ENCODE measurements at regions not wholly inside any gene's neighbourhood (a gene's known extent, or its start where the extent isn't known, plus 50 kb on each side); places are given as distances from the start of the nearest gene placed in this dataset.
"Not testable (repeated sequence)": the region's sequence is repeated elsewhere in the genome, so short reads cannot be mapped to it uniquely, and the experiment has no call there.

GRCh38 chr10:11684717-11685645 is 57.2 kb upstream of the ECHDC3 start:
- H3K9me3 Mint-ChIP-seq: no peaks in the 10 kb centered on the region
- Histone ChIP-seq H3K4me1 (ENCODE audit: control insufficient read depth, insufficient read depth, low read length) (peaks cover 5% of the 10 kb centered on the region), H3K9ac (ENCODE audit: extremely low read depth, low read length, poor library complexity, severe bottlenecking) (no peak overlapping the region), H3K36me3 (ENCODE audit: control insufficient read depth, insufficient read depth, low read length) (no peaks in the 10 kb centered on the region), H3K27ac (ENCODE audit: low read depth, low read length) (no peak overlapping the region), H3K27me3 (ENCODE audit: control insufficient read depth, insufficient read depth, low read length, poor library complexity, severe bottlenecking) (peaks cover 5% of the 10 kb centered on the region), H3K4me3 (ENCODE audit: low read length) (no peak overlapping the region), H3K9me3 (ENCODE audit: control insufficient read depth, low read length) (no peaks in the 10 kb centered on the region)
- peak; percentile 71 for DNase-seq
- TF ChIP-seq, protein P1, sequence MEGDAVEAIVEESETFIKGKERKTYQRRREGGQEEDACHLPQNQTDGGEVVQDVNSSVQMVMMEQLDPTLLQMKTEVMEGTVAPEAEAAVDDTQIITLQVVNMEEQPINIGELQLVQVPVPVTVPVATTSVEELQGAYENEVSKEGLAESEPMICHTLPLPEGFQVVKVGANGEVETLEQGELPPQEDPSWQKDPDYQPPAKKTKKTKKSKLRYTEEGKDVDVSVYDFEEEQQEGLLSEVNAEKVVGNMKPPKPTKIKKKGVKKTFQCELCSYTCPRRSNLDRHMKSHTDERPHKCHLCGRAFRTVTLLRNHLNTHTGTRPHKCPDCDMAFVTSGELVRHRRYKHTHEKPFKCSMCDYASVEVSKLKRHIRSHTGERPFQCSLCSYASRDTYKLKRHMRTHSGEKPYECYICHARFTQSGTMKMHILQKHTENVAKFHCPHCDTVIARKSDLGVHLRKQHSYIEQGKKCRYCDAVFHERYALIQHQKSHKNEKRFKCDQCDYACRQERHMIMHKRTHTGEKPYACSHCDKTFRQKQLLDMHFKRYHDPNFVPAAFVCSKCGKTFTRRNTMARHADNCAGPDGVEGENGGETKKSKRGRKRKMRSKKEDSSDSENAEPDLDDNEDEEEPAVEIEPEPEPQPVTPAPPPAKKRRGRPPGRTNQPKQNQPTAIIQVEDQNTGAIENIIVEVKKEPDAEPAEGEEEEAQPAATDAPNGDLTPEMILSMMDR (conservative IDR thresholded peaks at IDR 0.05): no peak
- H3K4me3 Mint-ChIP-seq: no peak overlapping the region
- H3K4me1 Mint-ChIP-seq: peaks cover 13% of the 10 kb centered on the region
- 79 to 80% methylated on average over 20 to 26 of the region's 26 CpGs for WGBS, 2 experiments (ENCODE audit: insufficient coverage in 1 of 2, insufficient read length in 1 of 2)
- H3K27ac Mint-ChIP-seq: peak overlapping the region; percentile 68
- H3K27me3 Mint-ChIP-seq (ENCODE audit: insufficient read depth): peaks cover 7% of the 10 kb centered on the region
- H3K36me3 Mint-ChIP-seq (ENCODE audit: low read depth): no peaks in the 10 kb centered on the region

DNA sequence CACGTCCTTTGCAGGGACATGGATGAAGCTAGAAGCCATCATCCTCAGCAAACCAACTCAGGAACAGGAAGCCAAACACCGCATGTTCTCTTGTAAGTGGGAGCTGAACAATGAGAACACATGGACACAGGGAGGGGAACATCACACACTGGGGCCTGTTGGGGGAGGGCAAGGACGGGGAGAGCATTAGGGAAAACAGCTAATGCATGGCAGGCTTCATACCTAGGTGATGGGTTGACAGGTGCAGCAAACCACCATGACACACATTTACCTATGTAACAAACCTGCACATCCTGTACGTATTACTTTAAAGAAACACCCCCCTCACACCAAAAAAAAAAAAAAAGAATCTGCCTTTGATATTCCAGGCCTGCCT is 57.9 kb upstream of the ECHDC3 start:
- not testable (repeated sequence) for H3K4me3 Mint-ChIP-seq; DNase-seq; H3K27ac Mint-ChIP-seq; H3K36me3 ChIP-seq (ENCODE audit: control insufficient read depth, insufficient read depth, low read length); H3K27me3 Mint-ChIP-seq (ENCODE audit: insufficient read depth); H3K9ac ChIP-seq (ENCODE audit: extremely low read depth, low read length, poor library complexity, severe bottlenecking); H3K27me3 ChIP-seq (ENCODE audit: control insufficient read depth, insufficient read depth, low read length, poor library complexity, severe bottlenecking); H3K27ac ChIP-seq (ENCODE audit: low read depth, low read length); H3K9me3 Mint-ChIP-seq; H3K9me3 ChIP-seq (ENCODE audit: control insufficient read depth, low read length); H3K4me3 ChIP-seq (ENCODE audit: low read length); H3K36me3 Mint-ChIP-seq (ENCODE audit: low read depth); H3K4me1 ChIP-seq (ENCODE audit: control insufficient read depth, insufficient read depth, low read length)
- WGBS, 2 experiments (ENCODE audit: insufficient coverage in 1 of 2, insufficient read length in 1 of 2): 79 to 100% methylated on average over 1 to 4 of the region's 4 CpGs
- peaks cover 13% of the 10 kb centered on the region for H3K4me1 Mint-ChIP-seq

DNA sequence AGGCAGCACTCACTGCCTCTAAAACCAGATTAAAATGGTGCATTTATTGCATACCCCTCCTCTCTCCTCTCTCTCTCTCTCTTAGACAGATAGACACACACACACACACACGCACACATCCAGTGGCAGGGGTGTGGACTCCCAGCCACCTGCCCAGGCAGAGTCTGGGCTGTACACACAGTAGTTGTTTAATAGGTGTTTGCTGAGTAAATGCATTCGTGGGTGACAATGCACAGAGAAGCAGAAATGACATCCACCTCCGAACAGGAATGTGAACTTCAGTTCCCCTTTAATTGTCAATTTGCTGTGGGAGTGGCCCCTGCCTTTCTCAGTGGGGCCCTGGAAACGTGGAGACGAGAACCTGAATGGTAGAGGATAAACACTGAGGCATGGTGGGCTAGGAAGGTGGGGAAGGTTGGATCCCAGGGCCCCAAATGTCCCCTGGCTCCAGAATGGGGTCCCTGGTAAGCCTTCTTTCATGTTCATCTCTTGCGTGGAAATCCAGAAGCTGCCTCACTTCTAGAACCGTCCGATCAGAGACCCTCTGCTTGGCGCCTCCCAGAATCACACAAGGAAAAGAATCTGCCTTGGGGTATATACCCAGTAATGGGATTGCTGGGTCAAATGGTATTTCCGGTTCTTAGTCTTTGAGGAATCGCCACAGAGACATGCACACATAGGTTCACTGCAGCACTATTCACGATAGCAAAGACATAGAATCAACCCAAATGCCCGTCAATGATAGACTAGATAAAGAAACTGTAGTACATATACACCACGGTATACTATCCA is 58.5 kb upstream of the ECHDC3 start:
- Histone ChIP-seq H3K4me1 (ENCODE audit: control insufficient read depth, insufficient read depth, low read length) (peaks cover 5% of the 10 kb centered on the region), H3K27me3 (ENCODE audit: control insufficient read depth, insufficient read depth, low read length, poor library complexity, severe bottlenecking) (peaks cover 5% of the 10 kb centered on the region), H3K36me3 (ENCODE audit: control insufficient read depth, insufficient read depth, low read length) (no peaks in the 10 kb centered on the region), H3K27ac (ENCODE audit: low read depth, low read length) (no peak overlapping the region), H3K9ac (ENCODE audit: extremely low read depth, low read length, poor library complexity, severe bottlenecking) (no peak overlapping the region), H3K9me3 (ENCODE audit: control insufficient read depth, low read length) (no peaks in the 10 kb centered on the region), H3K4me3 (ENCODE audit: low read length) (no peak overlapping the region)
- Mint-ChIP-seq H3K27ac (no peak overlapping the region), H3K4me1 (peaks cover 8% of the 10 kb centered on the region), H3K27me3 (ENCODE audit: insufficient read depth) (peaks cover 7% of the 10 kb centered on the region), H3K36me3 (ENCODE audit: low read depth) (no peaks in the 10 kb centered on the region), H3K4me3 (no peak overlapping the region), H3K9me3 (no peaks in the 10 kb centered on the region)
- TF ChIP-seq, protein P1 (conservative IDR thresholded peaks at IDR 0.05): no peak
- DNase-seq: no peak
- 91 to 93% methylated on average over 10 to 14 of the region's 14 CpGs for WGBS, 2 experiments (ENCODE audit: insufficient coverage in 1 of 2, insufficient read length in 1 of 2)
